A673 (cell line): ENCODE measurements at regions not wholly inside any gene's neighbourhood (a gene's known extent, or its start where the extent isn't known, plus 50 kb on each side); places are given as distances from the start of the nearest gene placed in this dataset.

Source experiments
- EZH2 ChIP-seq: fragments of 200-600 bp; sonication (generic); IDR thresholded peaks from 2 replicates; pipeline ENCODE4 v1.6.1; 2017; ENCODE audit warnings: borderline replicate concordance, low read depth, mild to moderate bottlenecking, mixed read lengths, antibody characterized with exemption, low read length; ENCODE audit not compliant: poor library complexity, severe bottlenecking
- TF ChIP-seq, protein P1 (sequence below): fragments of 300-800, 200-600 bp; sonication (generic); conservative IDR thresholded peaks from 2 replicates; pipeline ENCODE4 v1.5.1; 2017; ENCODE audit warnings: low read depth, mild to moderate bottlenecking, antibody characterized with exemption, low read length, moderate library complexity, mixed read lengths

DNA sequence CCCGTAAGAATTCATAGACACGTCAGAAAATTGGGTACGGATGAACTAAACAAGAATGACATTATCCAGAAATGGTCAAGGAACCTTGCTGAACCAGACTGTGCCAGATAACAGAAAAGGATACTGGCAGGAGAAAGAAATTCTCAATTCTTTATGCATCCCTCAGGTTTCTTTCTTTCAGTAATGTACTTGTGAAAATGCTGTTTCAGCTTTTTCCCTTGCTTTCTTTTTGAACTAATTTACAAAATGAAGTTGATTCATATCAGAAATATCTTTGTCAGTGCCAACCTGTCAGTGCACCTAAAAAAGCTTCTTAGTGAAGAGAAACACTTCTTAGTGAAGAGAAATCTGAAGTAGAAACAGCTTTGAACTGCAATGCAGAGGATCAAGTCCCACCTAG lies 643.6 kb upstream of the RORB start:
- TF ChIP-seq, protein P1, sequence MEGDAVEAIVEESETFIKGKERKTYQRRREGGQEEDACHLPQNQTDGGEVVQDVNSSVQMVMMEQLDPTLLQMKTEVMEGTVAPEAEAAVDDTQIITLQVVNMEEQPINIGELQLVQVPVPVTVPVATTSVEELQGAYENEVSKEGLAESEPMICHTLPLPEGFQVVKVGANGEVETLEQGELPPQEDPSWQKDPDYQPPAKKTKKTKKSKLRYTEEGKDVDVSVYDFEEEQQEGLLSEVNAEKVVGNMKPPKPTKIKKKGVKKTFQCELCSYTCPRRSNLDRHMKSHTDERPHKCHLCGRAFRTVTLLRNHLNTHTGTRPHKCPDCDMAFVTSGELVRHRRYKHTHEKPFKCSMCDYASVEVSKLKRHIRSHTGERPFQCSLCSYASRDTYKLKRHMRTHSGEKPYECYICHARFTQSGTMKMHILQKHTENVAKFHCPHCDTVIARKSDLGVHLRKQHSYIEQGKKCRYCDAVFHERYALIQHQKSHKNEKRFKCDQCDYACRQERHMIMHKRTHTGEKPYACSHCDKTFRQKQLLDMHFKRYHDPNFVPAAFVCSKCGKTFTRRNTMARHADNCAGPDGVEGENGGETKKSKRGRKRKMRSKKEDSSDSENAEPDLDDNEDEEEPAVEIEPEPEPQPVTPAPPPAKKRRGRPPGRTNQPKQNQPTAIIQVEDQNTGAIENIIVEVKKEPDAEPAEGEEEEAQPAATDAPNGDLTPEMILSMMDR: no peak
- TF ChIP-seq EZH2: no peak
